SKM-1 (cell line): ENCODE measurements at regions not wholly inside any gene's neighbourhood (a gene's known extent, or its start where the extent isn't known, plus 50 kb on each side); places are given as distances from the start of the nearest gene placed in this dataset.

Experiments used
- DNase-seq: peaks from one replicate; lab custom pipeline; 2025; ENCODE audit not compliant: unreplicated experiment; lab: John Stamatoyannopoulos, UW

DNA sequence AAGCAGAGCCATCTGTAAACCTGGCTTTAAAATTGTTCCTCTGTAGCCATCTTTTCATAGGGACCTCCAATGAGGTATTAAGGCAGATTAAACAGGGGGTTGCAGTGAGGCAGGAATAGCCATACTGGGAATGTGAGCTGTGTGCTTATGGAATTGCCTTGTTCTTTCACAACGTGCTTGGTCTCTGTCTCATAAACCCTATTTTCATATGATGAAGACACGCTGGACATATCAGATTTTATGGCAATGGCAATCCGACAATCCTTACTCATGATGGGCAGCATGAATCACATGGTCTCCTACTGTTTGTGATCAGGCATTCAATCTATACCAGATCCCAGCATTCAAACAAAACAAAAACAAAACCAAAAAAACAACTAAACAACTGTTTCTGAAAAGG lies 418.9 kb upstream of the NRP1 start:
- DNase-seq = no peak

GRCh38 chr10:33749790-33750189 lies 415.3 kb upstream of the NRP1 start:
- DNase-seq = no peak

DNA sequence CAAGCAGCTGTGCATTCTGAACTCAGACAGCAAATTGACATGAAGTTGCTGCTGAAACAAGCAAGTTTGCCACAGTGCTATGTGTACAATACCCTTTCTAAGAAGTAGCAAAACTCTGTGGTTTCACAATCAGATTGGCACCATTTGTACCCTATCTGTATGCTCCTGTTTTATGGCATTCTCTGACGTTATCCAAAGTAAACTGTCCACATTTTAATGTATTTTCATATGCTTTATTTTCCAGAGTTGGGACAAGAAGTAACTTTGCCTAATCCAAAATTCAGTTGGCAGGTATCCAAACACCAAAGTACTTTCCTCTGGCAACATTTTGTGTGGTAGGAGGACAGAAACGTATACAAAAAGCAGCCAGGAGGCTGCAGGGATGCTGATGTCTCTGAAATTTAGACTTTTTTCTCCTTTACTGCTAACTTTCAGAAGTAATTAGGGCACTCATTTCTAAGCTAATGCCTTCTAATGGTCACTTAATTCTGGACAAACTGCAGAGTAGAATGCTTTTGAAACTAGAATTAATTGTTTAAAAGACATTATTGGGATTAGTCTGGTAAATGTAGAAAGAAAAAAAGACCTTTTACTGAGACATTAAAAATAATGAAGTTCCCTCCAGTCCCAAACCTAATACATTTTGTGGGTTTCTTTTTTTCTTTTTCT lies 414.7 kb upstream of the NRP1 start:
- no peak for DNase-seq

GRCh38 chr10:33746836-33747268 lies 412.4 kb upstream of the NRP1 start:
- DNase-seq = no peak

DNA sequence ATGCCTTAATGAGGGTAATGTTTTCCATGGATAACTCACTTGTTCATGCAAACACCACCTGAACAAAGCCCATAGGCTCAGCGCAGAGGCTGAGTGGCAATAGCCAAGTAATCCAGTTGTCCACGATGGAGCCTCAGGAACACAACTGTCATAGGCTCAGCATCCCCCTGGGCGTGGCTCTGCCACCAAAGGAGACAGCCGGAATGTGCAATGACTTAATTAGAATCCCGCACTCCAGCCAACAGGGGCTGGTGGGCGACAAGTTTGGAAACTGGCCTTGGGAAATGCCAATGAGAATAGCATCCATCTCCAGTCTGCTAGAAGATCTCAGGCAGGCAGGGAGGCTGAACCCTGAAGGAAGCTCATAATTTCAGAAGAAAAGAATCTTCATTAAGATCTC lies 411.7 kb upstream of the NRP1 start:
- no peak for DNase-seq

DNA sequence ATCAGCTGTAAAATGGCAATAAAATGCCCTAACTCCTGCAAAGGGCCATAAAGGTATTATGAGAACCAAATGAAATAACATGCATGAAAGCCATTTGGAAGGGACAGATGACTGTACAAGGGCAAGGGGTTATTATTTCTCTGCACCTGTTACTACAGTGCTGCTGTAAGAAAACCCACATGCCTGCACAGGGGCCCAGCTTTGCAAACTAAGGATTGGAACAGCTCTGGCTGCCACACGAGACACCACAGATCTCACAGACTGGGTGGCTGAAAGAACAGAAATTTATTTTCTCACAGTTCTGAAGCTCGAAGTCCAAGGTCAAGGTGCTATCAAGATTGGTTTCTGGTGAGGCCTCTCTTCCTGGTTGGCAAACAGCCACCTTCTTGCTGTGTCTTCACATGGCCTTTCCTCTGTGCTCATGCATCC lies 409.0 kb upstream of the NRP1 start:
- DNase-seq = no peak

- DNase-seq = no peak
These were observed 404.6 kb upstream of the NRP1 start for GRCh38 chr10:33739031-33739430.

DNA sequence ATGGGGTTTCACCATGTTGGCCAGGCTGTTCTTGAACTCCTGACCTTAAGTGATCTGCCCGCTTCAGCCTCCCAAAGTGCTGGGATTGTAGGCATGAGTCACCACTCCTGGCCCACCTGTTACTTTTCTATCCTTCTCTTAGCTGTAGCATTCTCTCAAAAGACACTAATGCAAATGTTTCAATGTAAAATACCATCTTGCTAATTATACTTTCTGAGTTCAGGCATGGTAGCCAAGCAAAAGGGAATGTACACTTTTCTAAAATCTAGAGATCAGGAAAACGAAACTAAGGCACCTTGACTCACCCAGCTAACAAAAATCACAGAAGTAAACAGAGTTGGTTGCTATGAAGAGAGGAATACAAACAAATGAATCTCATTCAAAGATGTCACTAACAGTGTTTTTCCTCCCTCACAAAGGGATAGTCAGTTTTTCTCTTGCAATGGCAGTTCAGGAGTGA lies 401.0 kb upstream of the NRP1 start:
- no peak for DNase-seq

- DNase-seq = no peak
These were observed 400.1 kb upstream of the NRP1 start for GRCh38 chr10:33734393-33735155.

- no peak for DNase-seq
These were observed 398.6 kb upstream of the NRP1 start for GRCh38 chr10:33733058-33733457.

DNA sequence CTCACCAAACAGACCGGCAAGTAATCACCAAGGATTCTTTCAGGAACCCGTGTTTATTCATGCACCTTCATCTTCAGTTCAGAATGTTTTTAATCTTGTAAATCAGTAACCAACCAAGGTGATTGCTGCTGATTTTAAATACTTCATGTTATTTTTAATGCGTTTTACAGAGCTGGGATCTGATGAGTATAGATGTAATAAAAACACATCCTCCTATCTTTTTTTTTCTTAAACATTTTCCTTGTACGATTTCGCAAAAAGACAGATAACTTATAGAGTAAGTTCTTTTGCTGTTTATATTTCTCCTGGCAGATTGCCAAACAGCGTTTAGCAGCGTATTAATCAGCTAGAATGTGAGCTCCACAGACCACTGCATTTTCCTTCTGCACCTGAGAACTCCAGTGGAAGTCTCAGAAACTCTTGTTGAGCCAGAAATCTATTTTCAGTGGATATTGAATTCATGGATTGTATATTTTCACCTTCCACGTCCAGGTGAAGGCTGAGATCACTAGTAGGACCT lies 397.8 kb upstream of the NRP1 start:
- DNase-seq = no peak

- DNase-seq = no peak
These were observed 396.9 kb upstream of the NRP1 start for GRCh38 chr10:33731322-33731721.

GRCh38 chr10:33725430-33725829 lies 391.0 kb upstream of the NRP1 start:
- DNase-seq = no peak

DNA sequence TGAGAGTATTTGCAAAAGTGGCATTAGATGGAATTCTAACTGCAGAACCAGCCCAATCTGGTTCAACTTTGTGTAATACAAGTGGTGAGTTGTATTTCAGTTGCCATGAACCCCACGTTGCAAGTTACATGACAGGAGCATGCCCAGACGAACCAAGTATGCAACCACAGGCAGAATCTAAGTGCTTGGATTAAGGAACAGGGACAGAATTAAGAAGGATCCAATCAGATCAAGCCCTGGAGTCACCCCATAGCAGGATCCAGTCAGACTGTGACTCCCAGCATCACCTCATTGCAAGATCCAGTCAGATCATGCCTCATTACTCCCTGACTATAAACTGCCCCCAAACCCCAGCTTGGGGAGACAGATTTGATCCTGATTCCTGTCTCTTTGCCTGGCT lies 388.7 kb upstream of the NRP1 start:
- DNase-seq = no peak

- DNase-seq = no peak
These were observed 387.6 kb upstream of the NRP1 start for GRCh38 chr10:33722067-33722466.

- no peak for DNase-seq
These were observed 387.0 kb upstream of the NRP1 start for GRCh38 chr10:33721509-33721908.

DNA sequence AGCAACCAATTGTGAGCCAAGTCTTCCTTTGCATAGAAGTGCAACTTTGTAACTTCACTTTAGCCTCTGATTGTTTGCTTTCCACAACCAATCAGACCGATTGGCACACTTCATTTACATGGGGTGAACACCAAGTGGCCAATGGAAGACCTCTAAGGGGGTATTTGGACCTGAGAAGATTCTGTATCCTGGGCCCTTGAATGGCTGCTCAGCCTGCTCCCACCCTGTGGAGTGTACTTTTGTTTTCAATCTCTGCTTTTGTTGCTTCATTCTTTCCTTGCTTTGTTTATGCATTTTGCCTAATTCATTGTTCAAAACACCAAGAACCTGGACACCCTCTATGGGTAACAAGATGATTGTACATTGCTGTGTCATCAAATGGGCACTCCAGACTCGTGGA lies 385.7 kb upstream of the NRP1 start:
- no peak for DNase-seq

GRCh38 chr10:33719005-33719703 lies 384.7 kb upstream of the NRP1 start:
- DNase-seq = no peak

DNA sequence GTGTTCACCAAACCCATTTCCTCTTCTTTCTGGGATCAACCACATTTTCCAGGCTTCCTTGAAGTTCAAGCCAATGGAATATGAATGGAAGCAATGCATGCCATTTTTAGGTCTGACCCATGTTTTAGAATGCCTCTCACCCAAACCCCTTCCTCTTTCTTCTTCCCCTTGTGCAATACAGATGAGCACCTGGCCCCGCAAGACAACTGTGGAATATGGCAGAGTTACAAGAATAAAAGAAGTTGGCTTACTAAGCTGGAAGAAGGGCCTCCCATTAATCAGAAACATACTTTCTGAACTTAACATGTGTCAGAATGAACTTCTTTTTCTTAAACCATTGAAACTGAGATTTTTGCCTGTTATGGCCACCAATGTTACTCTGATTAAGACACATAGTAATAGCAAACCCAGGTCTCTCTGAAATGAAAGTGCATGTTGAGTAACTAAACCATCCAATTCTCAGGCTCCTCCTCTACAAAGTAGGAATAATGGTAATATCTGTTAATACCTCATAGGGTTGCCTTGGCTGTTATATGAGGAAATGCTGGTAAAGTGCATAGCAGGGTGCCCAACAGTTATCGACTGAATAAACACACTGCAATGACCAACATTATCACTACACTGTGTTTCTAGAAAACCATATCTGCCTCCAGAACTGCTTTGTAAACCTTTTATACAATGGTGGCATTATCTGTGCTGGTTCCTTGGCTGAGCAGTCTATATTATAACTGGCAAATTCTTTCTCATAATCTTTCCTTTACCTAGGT lies 382.2 kb upstream of the NRP1 start:
- no peak for DNase-seq

DNA sequence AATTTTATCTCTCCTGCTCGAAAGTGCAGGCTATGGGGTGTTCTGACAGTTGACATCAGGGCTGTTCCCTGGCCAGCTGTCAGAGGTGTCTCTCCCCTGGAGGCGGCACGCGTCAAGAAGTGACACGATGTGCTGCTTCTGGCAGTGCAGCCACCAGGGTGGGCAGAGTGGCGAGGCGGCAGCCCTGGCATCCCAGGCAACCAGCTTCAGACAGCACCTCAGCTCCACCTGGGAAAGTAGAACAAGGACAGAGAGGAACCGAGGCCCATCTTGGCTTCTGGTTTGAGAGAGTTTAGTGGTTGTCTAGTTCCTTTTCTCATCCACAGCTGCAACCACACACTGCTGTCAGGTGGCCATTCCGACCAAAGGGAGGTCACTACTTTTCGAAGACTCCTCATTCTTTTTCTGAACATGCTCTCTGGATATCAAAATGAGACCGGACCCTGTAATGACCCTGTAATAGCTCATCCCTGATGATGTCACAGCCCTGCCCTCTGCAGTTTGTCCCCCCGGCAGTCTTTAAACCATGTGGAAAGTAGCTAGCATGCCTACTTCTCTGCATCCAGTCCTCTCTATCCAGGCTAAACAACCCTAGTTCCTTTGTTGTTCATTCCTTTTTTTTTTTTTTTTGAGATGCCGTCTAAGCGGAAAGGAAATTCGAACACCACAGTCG lies 381.0 kb upstream of the NRP1 start:
- DNase-seq = no peak
